ENCODE measurements at regions not wholly inside any gene's neighbourhood (a gene's known extent, or its start where the extent isn't known, plus 50 kb on each side); places are given as distances from the start of the nearest gene placed in this dataset.

GRCh38 chr5:54659700-54660131 is 142.2 kb downstream of the SNX18 start:
- no peak for TF ChIP-seq CTCF (conservative IDR thresholded peaks at IDR 0.05)

GRCh38 chr5:54658010-54658409 is 140.5 kb downstream of the SNX18 start:
- no peak for TF ChIP-seq CTCF (conservative IDR thresholded peaks at IDR 0.05)

More at GRCh38 chr5:54659700-54660131, 142.2 kb downstream of the SNX18 start:
- no peak overlapping the region for H3K27ac ChIP-seq

GRCh38 chr5:54656261-54656728 is 138.7 kb downstream of the SNX18 start:
- H3K27ac ChIP-seq: no peak overlapping the region
- TF ChIP-seq CTCF (conservative IDR thresholded peaks at IDR 0.05): no peak

More at GRCh38 chr5:54658010-54658409, 140.5 kb downstream of the SNX18 start:
- no peak overlapping the region for H3K27ac ChIP-seq

- no peak overlapping the region for H3K27ac ChIP-seq
- TF ChIP-seq CTCF (conservative IDR thresholded peaks at IDR 0.05): no peak
Observed at GRCh38 chr5:54655761-54656160, 138.2 kb downstream of the SNX18 start.

GRCh38 chr5:54655266-54655665 is 137.7 kb downstream of the SNX18 start:
- no peak overlapping the region for H3K27ac ChIP-seq
- TF ChIP-seq CTCF (conservative IDR thresholded peaks at IDR 0.05): no peak

GRCh38 chr5:54653956-54654614 is 136.5 kb downstream of the SNX18 start:
- no peak for TF ChIP-seq CTCF (conservative IDR thresholded peaks at IDR 0.05)
- no peak overlapping the region for H3K27ac ChIP-seq

GRCh38 chr5:54651482-54652076 is 134.0 kb downstream of the SNX18 start:
- TF ChIP-seq CTCF (conservative IDR thresholded peaks at IDR 0.05): no peak
- H3K27ac ChIP-seq: 0 out of 2 replicates have a peak overlapping the region, but pooled peaks have one; percentile 2
